BJ (cell line): ENCODE measurements at regions not wholly inside any gene's neighbourhood (a gene's known extent, or its start where the extent isn't known, plus 50 kb on each side); places are given as distances from the start of the nearest gene placed in this dataset.

Experiments used
- CTCF ChIA-PET: fragments of 350-600 bp; formaldehyde crosslinking; extraction: SDS; loops from one replicate; lab custom pipeline; 2021; ENCODE audit warnings: antibody characterized with exemption, inconsistent platforms; lab: Yijun Ruan, JAX
- POLR2A ChIA-PET: fragments of 300-600 bp; sonication (Branson Sonifier 250); formaldehyde crosslinking; extraction: SDS; loops from one replicate; lab custom pipeline; 2021; ENCODE audit warnings: antibody characterized with exemption; lab: Charles Lee
- DNase-seq: peaks from one replicate; pipeline ENCODE4 v3.0.0-alpha.2; 2011; ENCODE audit warnings: low read depth
- H3K27me3 ChIP-seq: 2 replicates; pipeline ENCODE4 v1.6.0; 2011; ENCODE audit warnings: low read length; ENCODE audit not compliant: control insufficient read depth, insufficient read depth
- H3K36me3 ChIP-seq: 2 replicates; pipeline ENCODE4 v1.5.1; 2011; ENCODE audit warnings: low read length; ENCODE audit not compliant: control insufficient read depth, insufficient read depth
- H3K4me3 ChIP-seq: 2 replicates; pipeline ENCODE4 v1.5.1; 2011; ENCODE audit warnings: low read depth, mild to moderate bottlenecking, control low read depth, low read length
- TF ChIP-seq, protein P1 (sequence below): IDR thresholded peaks from 2 replicates; pipeline ENCODE4 v1.5.1; 2011; ENCODE audit warnings: low read depth, mild to moderate bottlenecking, control low read depth, inconsistent platforms, low read length, moderate library complexity; ENCODE audit not compliant: insufficient read depth

GRCh38 chr4:178296669-178297068 lies 854.4 kb upstream of the AGA start:
- TF ChIP-seq, protein P1, sequence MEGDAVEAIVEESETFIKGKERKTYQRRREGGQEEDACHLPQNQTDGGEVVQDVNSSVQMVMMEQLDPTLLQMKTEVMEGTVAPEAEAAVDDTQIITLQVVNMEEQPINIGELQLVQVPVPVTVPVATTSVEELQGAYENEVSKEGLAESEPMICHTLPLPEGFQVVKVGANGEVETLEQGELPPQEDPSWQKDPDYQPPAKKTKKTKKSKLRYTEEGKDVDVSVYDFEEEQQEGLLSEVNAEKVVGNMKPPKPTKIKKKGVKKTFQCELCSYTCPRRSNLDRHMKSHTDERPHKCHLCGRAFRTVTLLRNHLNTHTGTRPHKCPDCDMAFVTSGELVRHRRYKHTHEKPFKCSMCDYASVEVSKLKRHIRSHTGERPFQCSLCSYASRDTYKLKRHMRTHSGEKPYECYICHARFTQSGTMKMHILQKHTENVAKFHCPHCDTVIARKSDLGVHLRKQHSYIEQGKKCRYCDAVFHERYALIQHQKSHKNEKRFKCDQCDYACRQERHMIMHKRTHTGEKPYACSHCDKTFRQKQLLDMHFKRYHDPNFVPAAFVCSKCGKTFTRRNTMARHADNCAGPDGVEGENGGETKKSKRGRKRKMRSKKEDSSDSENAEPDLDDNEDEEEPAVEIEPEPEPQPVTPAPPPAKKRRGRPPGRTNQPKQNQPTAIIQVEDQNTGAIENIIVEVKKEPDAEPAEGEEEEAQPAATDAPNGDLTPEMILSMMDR: no peak
- Histone ChIP-seq H3K4me3 (no peak overlapping the region), H3K36me3 (no peaks in the 10 kb centered on the region), H3K27me3 (no peaks in the 10 kb centered on the region)
- DNase-seq: no peak
- CTCF ChIA-PET: no interaction called here
- POLR2A ChIA-PET: no interaction called here

DNA sequence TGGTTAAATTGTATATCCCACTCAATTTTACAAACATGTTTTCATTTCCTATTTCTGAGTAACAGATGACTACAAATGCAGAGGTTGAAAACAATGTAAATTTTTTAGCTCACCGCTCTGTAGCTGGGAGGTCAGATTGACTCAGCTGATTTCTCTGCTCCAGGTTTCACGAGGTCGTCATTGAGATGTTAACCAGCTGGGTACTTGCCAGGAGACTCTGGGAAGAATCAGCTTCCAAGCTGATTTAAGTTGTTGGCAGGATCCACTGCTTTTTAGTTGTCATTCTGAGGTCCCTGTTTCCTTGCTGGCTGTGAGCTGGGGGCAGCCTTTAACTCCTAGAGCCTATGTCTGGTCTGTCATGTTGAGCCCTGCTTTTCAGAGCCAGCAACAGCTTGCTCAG lies 864.3 kb upstream of the AGA start:
- H3K36me3 ChIP-seq: no peaks in the 10 kb centered on the region
- CTCF ChIA-PET: no interaction called here
- TF ChIP-seq, protein P1: no peak
- no peak for DNase-seq
- H3K4me3 ChIP-seq: no peak overlapping the region
- POLR2A ChIA-PET: no interaction called here
- no peaks in the 10 kb centered on the region for H3K27me3 ChIP-seq

DNA sequence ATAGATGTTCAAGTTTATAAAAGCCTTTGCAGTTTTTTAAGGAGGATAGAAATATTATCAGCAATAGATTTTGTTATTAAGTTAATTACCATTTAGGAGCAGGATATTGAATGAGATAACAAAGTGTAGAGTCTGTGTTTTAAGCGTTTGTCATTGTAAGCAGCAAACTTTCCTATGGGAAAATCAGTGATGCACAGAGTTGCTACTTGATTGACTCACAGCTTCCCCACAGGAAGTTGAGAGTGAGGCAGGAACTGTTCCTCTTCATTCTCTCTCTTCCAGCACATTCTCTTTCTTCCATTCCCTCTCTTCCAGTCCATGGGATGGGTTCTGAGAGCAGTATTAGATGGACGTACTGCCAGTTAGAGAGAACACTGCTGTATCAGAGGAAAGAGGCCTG lies 867.7 kb upstream of the AGA start:
- DNase-seq: no peak
- Histone ChIP-seq H3K36me3 (no peaks in the 10 kb centered on the region), H3K4me3 (no peak overlapping the region), H3K27me3 (no peaks in the 10 kb centered on the region)
- TF ChIP-seq, protein P1: no peak
- ChIA-PET CTCF (no interaction called here), POLR2A (no interaction called here)

DNA sequence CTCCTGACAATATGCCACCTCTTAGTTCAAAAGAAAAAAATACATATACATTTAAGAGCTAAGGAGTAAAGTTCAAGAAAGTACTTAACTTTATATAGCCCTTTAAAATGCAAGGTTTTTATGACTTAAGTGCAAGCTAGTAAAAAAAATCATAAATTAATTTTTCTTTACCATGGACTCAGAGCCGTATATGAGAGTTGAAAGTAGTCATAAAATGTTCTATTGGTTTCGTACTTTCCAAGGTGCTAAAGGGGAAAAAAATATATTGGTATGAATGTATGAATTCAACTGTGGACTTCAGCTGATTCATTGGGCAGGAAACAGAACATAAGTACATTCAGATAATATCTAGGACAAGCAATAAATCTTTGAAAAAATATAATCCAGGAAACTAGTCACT lies 869.8 kb upstream of the AGA start:
- CTCF ChIA-PET: no interaction called here
- DNase-seq: no peak
- Histone ChIP-seq H3K36me3 (no peaks in the 10 kb centered on the region), H3K4me3 (no peak overlapping the region), H3K27me3 (no peaks in the 10 kb centered on the region)
- POLR2A ChIA-PET: no interaction called here
- TF ChIP-seq, protein P1: no peak

DNA sequence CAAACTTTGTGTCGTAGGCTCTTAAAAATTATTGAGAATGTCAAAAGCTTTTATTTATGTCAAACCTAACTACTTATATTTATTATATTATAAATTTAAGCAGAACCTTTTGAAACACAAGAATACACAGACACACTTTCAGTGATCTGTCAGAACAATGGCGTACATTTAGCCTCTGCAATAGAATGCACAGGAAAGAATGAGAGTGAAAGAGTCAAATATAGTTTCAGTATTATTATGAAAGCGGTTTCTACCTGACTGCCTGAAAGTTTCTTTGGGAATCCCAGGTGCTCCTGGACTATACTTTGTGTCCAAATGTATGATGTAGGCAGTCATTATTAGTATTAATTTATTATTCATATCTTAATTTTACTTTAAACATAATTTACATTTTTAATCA lies 872.0 kb upstream of the AGA start:
- no peak for DNase-seq
- no peaks in the 10 kb centered on the region for H3K36me3 ChIP-seq
- no peak overlapping the region for H3K4me3 ChIP-seq
- TF ChIP-seq, protein P1: no peak
- POLR2A ChIA-PET: no interaction called here
- H3K27me3 ChIP-seq: no peaks in the 10 kb centered on the region
- CTCF ChIA-PET: no interaction called here
